GM23338 (cell line): ENCODE measurements at regions not wholly inside any gene's neighbourhood (a gene's known extent, or its start where the extent isn't known, plus 50 kb on each side); places are given as distances from the start of the nearest gene placed in this dataset.

Experiments used
- ATAC-seq: fragments of 200-7000 bp; cut with Tn5 transposase; 3 replicates; pipeline ENCODE4 v1.9.1; 2020
- DNase-seq: peaks from one replicate; pipeline ENCODE4 v3.0.0-alpha.2; 2015; ENCODE audit warnings: low spot score
- H2AFZ ChIP-seq: fragments of 200-600 bp; sonication (generic); 2 replicates; pipeline ENCODE4 v1.8.0; 2016; ENCODE audit warnings: antibody characterized with exemption, mild to moderate bottlenecking, moderate library complexity
- H3F3A ChIP-seq: fragments of 200-600 bp; sonication (generic); replicated peaks from 2 replicates; pipeline ENCODE4 v1.8.0; 2017; ENCODE audit warnings: antibody characterized with exemption, mixed run types, low read depth
- H3K27ac ChIP-seq: fragments of 200-600 bp; sonication (generic); 2 replicates; pipeline ENCODE4 v1.6.1; 2016; ENCODE audit warnings: low read depth
- H3K27me3 ChIP-seq: fragments of 200-600 bp; sonication (generic); 2 replicates; pipeline ENCODE4 v1.8.0; 2016; ENCODE audit warnings: mild to moderate bottlenecking, mixed run types, moderate library complexity; ENCODE audit not compliant: insufficient read depth
- H3K36me3 ChIP-seq: fragments of 200-600 bp; sonication (generic); 2 replicates; pipeline ENCODE4 v1.8.0; 2016; ENCODE audit warnings: mild to moderate bottlenecking; ENCODE audit not compliant: insufficient read depth
- H3K4me1 ChIP-seq: fragments of 200-600 bp; sonication (generic); 2 replicates; pipeline ENCODE4 v1.8.0; 2016; ENCODE audit warnings: mild to moderate bottlenecking, moderate library complexity; ENCODE audit not compliant: insufficient read depth
- H3K4me2 ChIP-seq: fragments of 200-600 bp; sonication (generic); 2 replicates; pipeline ENCODE4 v1.7.1; 2017; ENCODE audit warnings: mixed run types
- H3K4me3 ChIP-seq: fragments of 200-600 bp; sonication (generic); 2 replicates; pipeline ENCODE4 v1.6.1; 2016; ENCODE audit warnings: mixed run types
- H3K79me2 ChIP-seq: fragments of 200-600 bp; sonication (generic); replicated peaks from 2 replicates; pipeline ENCODE4 v1.8.0; 2017; ENCODE audit warnings: mild to moderate bottlenecking; ENCODE audit not compliant: insufficient read depth
- H3K9me2 ChIP-seq: fragments of 200-600 bp; sonication (generic); 2 replicates; pipeline ENCODE4 v1.8.0; 2017; ENCODE audit not compliant: insufficient read depth
- H4K20me1 ChIP-seq: fragments of 200-600 bp; sonication (generic); replicated peaks from 2 replicates; pipeline ENCODE4 v1.8.0; 2017; ENCODE audit warnings: mild to moderate bottlenecking; ENCODE audit not compliant: insufficient read depth
- H3K27ac Mint-ChIP-seq: 2 replicates; pipeline ENCODE4 v1.8.0; 2020; ENCODE audit warnings: inconsistent platforms, mild to moderate bottlenecking, moderate library complexity, mixed read lengths
- H3K27me3 Mint-ChIP-seq: 3 replicates; pipeline ENCODE4 v1.8.0; 2022; ENCODE audit warnings: low read depth, mild to moderate bottlenecking, moderate library complexity, mixed read lengths, inconsistent platforms; ENCODE audit not compliant: insufficient read depth, poor library complexity
- H3K36me3 Mint-ChIP-seq: 3 replicates; pipeline ENCODE4 v1.8.0; 2021; ENCODE audit warnings: low read depth, mild to moderate bottlenecking, inconsistent platforms, moderate library complexity, mixed read lengths
- H3K4me1 Mint-ChIP-seq: 3 replicates; pipeline ENCODE4 v1.8.0; 2020; ENCODE audit warnings: mild to moderate bottlenecking, inconsistent platforms, mixed read lengths
- H3K4me3 Mint-ChIP-seq: 3 replicates; pipeline ENCODE4 v1.8.0; 2021; ENCODE audit warnings: moderate library complexity, mild to moderate bottlenecking, inconsistent platforms, mixed read lengths
- H3K9me3 Mint-ChIP-seq: 3 replicates; pipeline ENCODE4 v1.8.0; 2020; ENCODE audit warnings: moderate library complexity, mild to moderate bottlenecking, inconsistent platforms, mixed read lengths
- CREB1 ChIP-seq: fragments of 250-450 bp; sonication (Bioruptor Pico); IDR thresholded peaks from 2 replicates; pipeline ENCODE4 v1.5.0; 2020; ENCODE audit warnings: low read depth, mild to moderate bottlenecking, moderate library complexity
- CTCF ChIP-seq, 2 experiments: fragments of 200-600 bp in 1 of 2; sonication (generic) in 1 of 2; conservative IDR thresholded peaks; 2 replicates each; pipeline versions ENCODE4 v1.5.1 to v1.6.1; 2016 to 2017; ENCODE audit warnings: antibody characterized with exemption in 2 of 2, low read depth in 2 of 2, mild to moderate bottlenecking in 2 of 2, moderate library complexity in 1 of 2
- ETS1 ChIP-seq: IDR thresholded peaks from 2 replicates; pipeline ENCODE4 v1.6.1; 2016; ENCODE audit warnings: antibody characterized with exemption
- EZH2 ChIP-seq: fragments of 200-600 bp; sonication (generic); IDR thresholded peaks from one replicate; pipeline ENCODE4 v1.8.0; 2017; ENCODE audit warnings: antibody characterized with exemption, mild to moderate bottlenecking, low read depth; ENCODE audit not compliant: unreplicated experiment
- EZH2phosphoT487 ChIP-seq: fragments of 200-600 bp; sonication (generic); IDR thresholded peaks from one replicate; pipeline ENCODE4 v1.8.1; 2018; ENCODE audit warnings: antibody characterized with exemption; ENCODE audit not compliant: unreplicated experiment
- JUNB ChIP-seq: IDR thresholded peaks from one replicate; pipeline ENCODE4 v1.6.1; 2016; ENCODE audit warnings: antibody characterized with exemption; ENCODE audit not compliant: unreplicated experiment
- NANOG ChIP-seq: IDR thresholded peaks from 2 replicates; pipeline ENCODE4 v1.6.1; 2016; ENCODE audit warnings: antibody characterized with exemption, borderline replicate concordance
- POLR2AphosphoS5 ChIP-seq: IDR thresholded peaks from 2 replicates; pipeline ENCODE4 v1.6.1; 2016; ENCODE audit warnings: antibody characterized with exemption, low read depth
- STAT1 ChIP-seq: IDR thresholded peaks from one replicate; pipeline ENCODE4 v1.6.1; 2016; ENCODE audit warnings: antibody characterized with exemption; ENCODE audit not compliant: unreplicated experiment
- ZNF114 ChIP-seq: fragments of 250-450 bp; sonication (Bioruptor Pico); IDR thresholded peaks from 2 replicates; pipeline ENCODE4 v1.5.0; 2020; ENCODE audit warnings: mild to moderate bottlenecking, moderate library complexity
- ZNF331 ChIP-seq: fragments of 250-450 bp; sonication (Bioruptor Pico); IDR thresholded peaks from 2 replicates; pipeline ENCODE4 v1.5.0; 2020; ENCODE audit warnings: low read depth, mild to moderate bottlenecking, moderate library complexity
- ZNF462 ChIP-seq: fragments of 250-450 bp; sonication (Bioruptor Pico); IDR thresholded peaks from 2 replicates; pipeline ENCODE4 v1.5.0; 2020; ENCODE audit warnings: mild to moderate bottlenecking, moderate library complexity
- TF ChIP-seq, protein P1 (sequence below): IDR thresholded peaks from one replicate; pipeline ENCODE4 v1.6.1; 2018; ENCODE audit warnings: antibody characterized with exemption; ENCODE audit not compliant: unreplicated experiment

GRCh38 chr12:24125280-24125679, 175.8 kb upstream of the SOX5 start:
- Histone ChIP-seq H3K27me3 (no peaks in the 10 kb centered on the region), H4K20me1 (no peaks in the 10 kb centered on the region), H3K4me1 (no peaks in the 10 kb centered on the region), H3K9me2 (no peaks in the 10 kb centered on the region), H3K36me3 (no peaks in the 10 kb centered on the region), H3K79me2 (no peaks in the 10 kb centered on the region), H2AFZ (no peak overlapping the region), H3K4me3 (no peak overlapping the region), H3K4me2 (no peak overlapping the region), H3K27ac (no peak overlapping the region), H3F3A (no peaks in the 10 kb centered on the region)
- Mint-ChIP-seq H3K27ac (no peak overlapping the region), H3K9me3 (no peaks in the 10 kb centered on the region; the same call in 2 of the 3 replicates), H3K27me3 (no peaks in the 10 kb centered on the region), H3K4me3 (no peak overlapping the region), H3K36me3 (no peaks in the 10 kb centered on the region), H3K4me1 (peaks cover 10% of the 10 kb centered on the region)
- TF ChIP-seq STAT1, result no peak
- TF ChIP-seq EZH2phosphoT487, result no peak
- no peak for TF ChIP-seq ZNF462 (CRISPR knock-in tag)
- no peak for TF ChIP-seq ZNF114 (CRISPR knock-in tag)
- no peak for TF ChIP-seq POLR2AphosphoS5
- TF ChIP-seq, protein P1, sequence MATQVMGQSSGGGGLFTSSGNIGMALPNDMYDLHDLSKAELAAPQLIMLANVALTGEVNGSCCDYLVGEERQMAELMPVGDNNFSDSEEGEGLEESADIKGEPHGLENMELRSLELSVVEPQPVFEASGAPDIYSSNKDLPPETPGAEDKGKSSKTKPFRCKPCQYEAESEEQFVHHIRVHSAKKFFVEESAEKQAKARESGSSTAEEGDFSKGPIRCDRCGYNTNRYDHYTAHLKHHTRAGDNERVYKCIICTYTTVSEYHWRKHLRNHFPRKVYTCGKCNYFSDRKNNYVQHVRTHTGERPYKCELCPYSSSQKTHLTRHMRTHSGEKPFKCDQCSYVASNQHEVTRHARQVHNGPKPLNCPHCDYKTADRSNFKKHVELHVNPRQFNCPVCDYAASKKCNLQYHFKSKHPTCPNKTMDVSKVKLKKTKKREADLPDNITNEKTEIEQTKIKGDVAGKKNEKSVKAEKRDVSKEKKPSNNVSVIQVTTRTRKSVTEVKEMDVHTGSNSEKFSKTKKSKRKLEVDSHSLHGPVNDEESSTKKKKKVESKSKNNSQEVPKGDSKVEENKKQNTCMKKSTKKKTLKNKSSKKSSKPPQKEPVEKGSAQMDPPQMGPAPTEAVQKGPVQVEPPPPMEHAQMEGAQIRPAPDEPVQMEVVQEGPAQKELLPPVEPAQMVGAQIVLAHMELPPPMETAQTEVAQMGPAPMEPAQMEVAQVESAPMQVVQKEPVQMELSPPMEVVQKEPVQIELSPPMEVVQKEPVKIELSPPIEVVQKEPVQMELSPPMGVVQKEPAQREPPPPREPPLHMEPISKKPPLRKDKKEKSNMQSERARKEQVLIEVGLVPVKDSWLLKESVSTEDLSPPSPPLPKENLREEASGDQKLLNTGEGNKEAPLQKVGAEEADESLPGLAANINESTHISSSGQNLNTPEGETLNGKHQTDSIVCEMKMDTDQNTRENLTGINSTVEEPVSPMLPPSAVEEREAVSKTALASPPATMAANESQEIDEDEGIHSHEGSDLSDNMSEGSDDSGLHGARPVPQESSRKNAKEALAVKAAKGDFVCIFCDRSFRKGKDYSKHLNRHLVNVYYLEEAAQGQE, result no peak
- no peak for TF ChIP-seq ETS1
- no peak for TF ChIP-seq NANOG
- TF ChIP-seq CREB1 (CRISPR knock-in tag), result no peak
- TF ChIP-seq ZNF331 (CRISPR knock-in tag), result no peak
- no peak for TF ChIP-seq JUNB
- no peak for TF ChIP-seq EZH2
- TF ChIP-seq CTCF (conservative IDR thresholded peaks at IDR 0.05; ENCODE audit: low read depth in 2 of 2), result no peak
- ATAC-seq (no peak), DNase-seq (no peak)
